CD14-positive monocyte (primary cell): ENCODE measurements at regions not wholly inside any gene's neighbourhood (a gene's known extent, or its start where the extent isn't known, plus 50 kb on each side); places are given as distances from the start of the nearest gene placed in this dataset.

Source experiments
- DNase-seq, 3 donors: peaks; one replicate each; pipeline ENCODE4 v3.0.0-alpha.2; 2011 to 2022
- H2AFZ ChIP-seq: 2 replicates; pipeline ENCODE4 v1.6.0; 2012; ENCODE audit warnings: mild to moderate bottlenecking, low read depth, low read length, inconsistent platforms; ENCODE audit not compliant: insufficient read depth, poor library complexity, severe bottlenecking
- H3K27ac ChIP-seq, 2 donors: 1 replicate in 1 of 2; 2 replicates in 1 of 2; pipeline ENCODE4 v1.5.1; 2012 to 2013; ENCODE audit warnings: low read length in 2 of 2, control low read depth in 1 of 2, inconsistent platforms in 1 of 2, low read depth in 1 of 2, mild to moderate bottlenecking in 1 of 2
- H3K27me3 ChIP-seq, 2 donors: one replicate each; pipeline versions ENCODE4 v1.6.0 to v1.6.1; 2011 to 2013; ENCODE audit warnings: low read length in 2 of 2; ENCODE audit not compliant: control insufficient read depth in 2 of 2, insufficient read depth in 2 of 2
- H3K36me3 ChIP-seq, 2 donors: replicated peaks in 1 of 2; 1 replicate in 1 of 2; 2 replicates in 1 of 2; pipeline versions ENCODE4 v1.5.1 to v1.6.1; 2012 to 2013; ENCODE audit warnings: low read length in 2 of 2, control low read depth in 1 of 2, inconsistent platforms in 1 of 2, mild to moderate bottlenecking in 1 of 2; ENCODE audit not compliant: insufficient read depth in 2 of 2, control insufficient read depth in 1 of 2
- H3K4me1 ChIP-seq, 2 donors: 1 replicate in 1 of 2; 2 replicates in 1 of 2; pipeline versions ENCODE4 v1.5.1 to v1.6.1; 2012 to 2013; ENCODE audit warnings: low read length in 2 of 2, control low read depth in 1 of 2, inconsistent platforms in 1 of 2, mild to moderate bottlenecking in 1 of 2, moderate library complexity in 1 of 2; ENCODE audit not compliant: insufficient read depth in 2 of 2, control insufficient read depth in 1 of 2
- H3K4me2 ChIP-seq: replicated peaks from 2 replicates; pipeline ENCODE3; 2012; ENCODE audit warnings: low read length, moderate library complexity, mild to moderate bottlenecking; ENCODE audit not compliant: poor library complexity, severe bottlenecking; ENCODE audit errors: extremely low read depth
- H3K4me3 ChIP-seq, 3 experiments: fragments of 200-600 bp in 1 of 3; sonication (generic) in 1 of 3; replicated peaks in 1 of 3; 1 replicate in 2 of 3; 2 replicates in 1 of 3; pipeline ENCODE4 v1.5.1; 2011 to 2013; ENCODE audit warnings: low read length in 3 of 3, mild to moderate bottlenecking in 3 of 3, control low read depth in 2 of 3, low read depth in 2 of 3, inconsistent platforms in 1 of 3, moderate library complexity in 1 of 3
- H3K79me2 ChIP-seq: 2 replicates; pipeline ENCODE4 v1.6.0; 2012; ENCODE audit warnings: mild to moderate bottlenecking, control low read depth, inconsistent platforms, low read length, moderate library complexity; ENCODE audit not compliant: insufficient read depth
- H3K9ac ChIP-seq: 2 replicates; pipeline ENCODE4 v1.6.0; 2017; ENCODE audit warnings: low read length, mild to moderate bottlenecking; ENCODE audit not compliant: insufficient read depth, poor library complexity, severe bottlenecking
- H3K9me3 ChIP-seq, 2 donors: replicated peaks in 1 of 2; 1 replicate in 1 of 2; 2 replicates in 1 of 2; pipeline versions ENCODE4 v1.5.1 to v1.6.1; 2012 to 2013; ENCODE audit warnings: low read length in 2 of 2, control low read depth in 1 of 2; ENCODE audit not compliant: control insufficient read depth in 1 of 2, insufficient read depth in 1 of 2
- H4K20me1 ChIP-seq: 2 replicates; pipeline ENCODE4 v1.6.0; 2012; ENCODE audit warnings: mild to moderate bottlenecking, low read length, control low read depth, moderate library complexity; ENCODE audit not compliant: insufficient read depth
- H3K27ac Mint-ChIP-seq, 7 donors: one replicate each; pipeline ENCODE4 v1.8.0; 2020; ENCODE audit warnings: mild to moderate bottlenecking in 7 of 7, mixed read lengths in 7 of 7, moderate library complexity in 6 of 7, inconsistent platforms in 2 of 7
- H3K27me3 Mint-ChIP-seq, 3 donors: one replicate each; pipeline ENCODE4 v1.8.0; 2021 to 2022; ENCODE audit warnings: low read depth in 3 of 3, mild to moderate bottlenecking in 3 of 3, mixed read lengths in 3 of 3, moderate library complexity in 3 of 3, inconsistent platforms in 1 of 3
- H3K36me3 Mint-ChIP-seq, 2 donors: one replicate each; pipeline ENCODE4 v1.8.0; 2020; ENCODE audit warnings: mixed read lengths in 2 of 2, inconsistent platforms in 1 of 2, mild to moderate bottlenecking in 1 of 2
- H3K4me1 Mint-ChIP-seq: one replicate; pipeline ENCODE4 v1.8.0; 2020; ENCODE audit warnings: mild to moderate bottlenecking, mixed read lengths
- H3K4me3 Mint-ChIP-seq, 2 donors: one replicate each; pipeline ENCODE4 v1.8.0; 2020; ENCODE audit warnings: mild to moderate bottlenecking in 2 of 2, mixed read lengths in 2 of 2, moderate library complexity in 1 of 2
- H3K9me3 Mint-ChIP-seq, 7 donors: one replicate each; pipeline ENCODE4 v1.8.0; 2020 to 2022; ENCODE audit warnings: mixed read lengths in 7 of 7, mild to moderate bottlenecking in 6 of 7, moderate library complexity in 6 of 7, inconsistent platforms in 2 of 7
- WGBS: methylation state at CpG from one replicate; pipeline ENCODE4 v1.1.5; 2013; ENCODE audit warnings: missing lambda C conversion rate; ENCODE audit not compliant: insufficient coverage; 5-methylcytosine and 5-hydroxymethylcytosine counted together
- intact Hi-C, 2 donors: fragments of 100-400 bp; cut with micrococcal nuclease; formaldehyde crosslinking; loops; one replicate each; pipeline versions ENCODE4 v1.15.0 to v1.15.1; 2023
- TF ChIP-seq, protein P1 (sequence below): fragments of 200-600 bp; IDR thresholded peaks from one replicate; pipeline ENCODE4 v1.8.0; 2022; ENCODE audit warnings: antibody characterized with exemption, mild to moderate bottlenecking

DNA sequence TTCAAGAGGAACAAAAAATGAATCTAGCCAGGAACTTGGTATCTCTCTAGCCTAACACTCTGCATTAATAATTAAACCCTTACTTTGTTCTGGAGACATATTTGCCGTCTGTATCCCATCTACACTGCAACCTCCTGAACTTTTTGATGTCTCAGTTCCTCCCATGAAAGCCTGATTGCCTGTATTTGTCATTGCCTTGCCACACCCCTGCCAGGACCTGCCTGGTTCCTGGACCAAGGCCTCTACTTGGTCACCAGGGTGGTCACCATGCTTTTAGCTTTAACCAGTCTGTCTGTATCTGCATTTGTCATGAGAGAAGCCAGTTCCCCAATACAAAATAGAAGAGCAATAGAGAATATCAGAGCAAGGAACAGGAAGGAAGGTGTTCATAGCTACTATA, 58.8 kb upstream of the NOL4 start:
- no peaks in the 10 kb centered on the region for H3K4me1 Mint-ChIP-seq
- H3K4me3 Mint-ChIP-seq = no peak overlapping the region
- WGBS = 93% methylated on average over 1 of the region's 1 CpG
- Histone ChIP-seq H3K4me2 (no peak overlapping the region), H3K4me3 (no peak overlapping the region), H3K9ac (no peak overlapping the region), H4K20me1 (no peaks in the 10 kb centered on the region), H3K36me3 (no peaks in the 10 kb centered on the region), H3K27me3 (no peaks in the 10 kb centered on the region), H3K27ac (no peak overlapping the region), H3K79me2 (no peaks in the 10 kb centered on the region), H2AFZ (no peak overlapping the region), H3K4me1 (no peaks in the 10 kb centered on the region), H3K9me3 (peaks cover 0 to 6% of the 10 kb centered on the region in 2 donors)
- no peaks in the 10 kb centered on the region for H3K36me3 Mint-ChIP-seq
- H3K9me3 Mint-ChIP-seq = peaks cover 0 to 7% (median 2%) of the 10 kb centered on the region in 7 donors
- H3K27ac Mint-ChIP-seq = no peak overlapping the region
- intact Hi-C loops = no loop called here
- DNase-seq = no peak
- TF ChIP-seq, protein P1, sequence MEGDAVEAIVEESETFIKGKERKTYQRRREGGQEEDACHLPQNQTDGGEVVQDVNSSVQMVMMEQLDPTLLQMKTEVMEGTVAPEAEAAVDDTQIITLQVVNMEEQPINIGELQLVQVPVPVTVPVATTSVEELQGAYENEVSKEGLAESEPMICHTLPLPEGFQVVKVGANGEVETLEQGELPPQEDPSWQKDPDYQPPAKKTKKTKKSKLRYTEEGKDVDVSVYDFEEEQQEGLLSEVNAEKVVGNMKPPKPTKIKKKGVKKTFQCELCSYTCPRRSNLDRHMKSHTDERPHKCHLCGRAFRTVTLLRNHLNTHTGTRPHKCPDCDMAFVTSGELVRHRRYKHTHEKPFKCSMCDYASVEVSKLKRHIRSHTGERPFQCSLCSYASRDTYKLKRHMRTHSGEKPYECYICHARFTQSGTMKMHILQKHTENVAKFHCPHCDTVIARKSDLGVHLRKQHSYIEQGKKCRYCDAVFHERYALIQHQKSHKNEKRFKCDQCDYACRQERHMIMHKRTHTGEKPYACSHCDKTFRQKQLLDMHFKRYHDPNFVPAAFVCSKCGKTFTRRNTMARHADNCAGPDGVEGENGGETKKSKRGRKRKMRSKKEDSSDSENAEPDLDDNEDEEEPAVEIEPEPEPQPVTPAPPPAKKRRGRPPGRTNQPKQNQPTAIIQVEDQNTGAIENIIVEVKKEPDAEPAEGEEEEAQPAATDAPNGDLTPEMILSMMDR = no peak
- peaks cover 0 to 1% (median 0%) of the 10 kb centered on the region in 3 donors for H3K27me3 Mint-ChIP-seq

DNA sequence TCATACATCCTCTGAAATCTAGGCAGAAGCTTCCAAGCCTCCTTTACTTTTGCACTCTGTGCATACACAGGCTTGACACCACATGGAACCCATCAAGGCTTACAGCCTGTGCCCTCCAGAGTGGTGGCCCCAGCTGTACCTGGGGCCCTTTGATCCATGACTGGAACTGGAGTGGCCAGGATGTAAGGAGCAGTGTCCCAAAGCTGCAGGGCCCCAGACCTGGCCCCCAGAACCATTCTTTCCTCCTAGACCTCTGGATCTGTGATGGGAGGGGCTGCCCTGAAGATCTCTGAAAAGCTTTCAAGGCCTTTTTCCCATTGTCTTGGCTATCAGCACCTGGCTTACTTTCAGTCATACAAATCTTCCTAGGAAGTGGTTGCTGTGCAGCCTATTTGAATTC, 63.1 kb upstream of the NOL4 start:
- H3K36me3 ChIP-seq = no peaks in the 10 kb centered on the region
- no peak overlapping the region for H3K27ac ChIP-seq
- no peak overlapping the region for H3K27ac Mint-ChIP-seq
- DNase-seq = no peak
- TF ChIP-seq, protein P1 = no peak
- no peaks in the 10 kb centered on the region for H4K20me1 ChIP-seq
- no peak overlapping the region for H3K4me3 ChIP-seq
- no peak overlapping the region for H3K4me3 Mint-ChIP-seq
- H3K79me2 ChIP-seq = no peaks in the 10 kb centered on the region
- H3K27me3 Mint-ChIP-seq = no peaks in the 10 kb centered on the region
- H3K9me3 ChIP-seq = peaks cover 0 to 6% of the 10 kb centered on the region in 2 donors
- no peaks in the 10 kb centered on the region for H3K36me3 Mint-ChIP-seq
- H2AFZ ChIP-seq = no peak overlapping the region
- H3K4me1 ChIP-seq = no peaks in the 10 kb centered on the region
- no peaks in the 10 kb centered on the region for H3K27me3 ChIP-seq
- H3K4me2 ChIP-seq = no peak overlapping the region
- H3K4me1 Mint-ChIP-seq = no peaks in the 10 kb centered on the region
- H3K9ac ChIP-seq = no peak overlapping the region
- intact Hi-C loops = no loop called here
- H3K9me3 Mint-ChIP-seq = peaks cover 0 to 12% (median 3%) of the 10 kb centered on the region in 7 donors
